Smooth muscle cell (in vitro differentiated cells): ENCODE measurements at regions not wholly inside any gene's neighbourhood (a gene's known extent, or its start where the extent isn't known, plus 50 kb on each side); places are given as distances from the start of the nearest gene placed in this dataset.

Source experiments
- DNase-seq: peaks from one replicate; lab custom pipeline; 2025; ENCODE audit not compliant: unreplicated experiment; lab: John Stamatoyannopoulos, UW
- H2AFZ ChIP-seq: fragments of 200-600 bp; sonication (generic); 2 replicates; pipeline ENCODE4 v1.6.0; 2016; ENCODE audit warnings: antibody characterized with exemption, low read depth, mild to moderate bottlenecking
- H3F3A ChIP-seq: fragments of 200-600 bp; sonication (generic); 2 replicates; pipeline ENCODE4 v1.6.0; 2017; ENCODE audit warnings: antibody characterized with exemption, low read depth
- H3K27ac ChIP-seq: fragments of 200-600 bp; sonication (generic); 2 replicates; pipeline ENCODE4 v1.5.1; 2016; ENCODE audit warnings: low read depth, mild to moderate bottlenecking
- H3K27me3 ChIP-seq: fragments of 200-600 bp; sonication (generic); 2 replicates; pipeline ENCODE4 v1.6.1; 2016; ENCODE audit warnings: low read depth, mild to moderate bottlenecking
- H3K36me3 ChIP-seq: fragments of 200-600 bp; sonication (generic); 2 replicates; pipeline ENCODE4 v1.5.1; 2016; ENCODE audit warnings: low read depth
- H3K4me1 ChIP-seq: fragments of 200-600 bp; sonication (generic); 2 replicates; pipeline ENCODE4 v1.5.1; 2016; ENCODE audit warnings: low read depth
- H3K4me2 ChIP-seq: fragments of 200-600 bp; sonication (generic); 2 replicates; pipeline ENCODE4 v1.6.0; 2016; ENCODE audit warnings: mild to moderate bottlenecking
- H3K4me3 ChIP-seq: fragments of 200-600 bp; sonication (generic); 2 replicates; pipeline ENCODE4 v1.5.1; 2016; ENCODE audit warnings: mild to moderate bottlenecking
- H3K79me2 ChIP-seq: fragments of 200-600 bp; sonication (generic); 2 replicates; pipeline ENCODE4 v1.6.0; 2016; ENCODE audit warnings: low read depth, mild to moderate bottlenecking
- H3K9ac ChIP-seq: fragments of 200-600 bp; sonication (generic); 2 replicates; pipeline ENCODE4 v1.6.0; 2016; ENCODE audit warnings: low read depth
- H3K9me3 ChIP-seq: fragments of 200-600 bp; sonication (generic); replicated peaks from 2 replicates; pipeline ENCODE4 v1.5.1; 2016; ENCODE audit warnings: low read depth
- H4K20me1 ChIP-seq: fragments of 200-600 bp; sonication (generic); 2 replicates; pipeline ENCODE4 v1.6.0; 2016; ENCODE audit warnings: low read depth
- WGBS: methylation state at CpG from one replicate; pipeline ENCODE4 v1.1.7; 2016; ENCODE audit warnings: low lambda C conversion rate; 5-methylcytosine and 5-hydroxymethylcytosine counted together
- TF ChIP-seq, protein P1 (sequence below): fragments of 200-600 bp; sonication (generic); IDR thresholded peaks from 2 replicates; pipeline ENCODE4 v1.5.1; 2017; ENCODE audit warnings: borderline replicate concordance, mild to moderate bottlenecking, antibody characterized with exemption; ENCODE audit not compliant: insufficient read depth, poor library complexity, severe bottlenecking

DNA sequence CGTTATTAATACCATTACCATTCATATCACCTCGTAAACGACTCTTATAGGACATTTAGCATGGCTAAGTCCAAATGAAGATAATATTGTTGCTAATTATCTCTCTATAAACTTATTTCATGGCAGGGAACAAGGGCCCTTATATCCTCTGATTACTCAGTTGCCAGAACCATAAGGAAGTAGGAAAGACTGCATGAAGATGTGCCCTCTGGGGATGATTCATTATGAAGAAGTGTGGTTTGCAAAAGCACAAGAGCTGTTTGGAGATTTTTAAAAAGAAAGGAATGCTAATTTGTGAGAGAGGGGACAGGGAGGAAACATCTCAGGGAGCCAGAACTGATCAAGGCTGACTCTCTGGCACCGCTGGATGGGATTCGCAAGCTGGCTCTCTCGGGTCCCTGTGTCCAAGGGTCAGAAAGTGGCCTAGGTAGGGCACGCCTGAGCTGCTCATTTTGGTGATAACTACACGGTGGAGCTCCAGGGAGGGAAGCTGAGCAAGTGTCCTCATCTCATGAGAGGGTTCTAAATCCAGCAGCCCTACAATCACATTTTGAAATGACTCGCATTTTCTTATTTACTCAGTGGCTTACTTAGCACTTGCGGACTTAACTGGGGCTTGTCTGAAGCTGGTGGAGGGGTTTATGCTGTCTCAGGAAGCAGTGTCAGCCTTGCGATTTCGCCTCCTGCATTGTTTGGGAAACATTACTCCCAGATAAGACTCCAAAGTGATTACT, 136.8 kb downstream of the C5orf15 start:
- Histone ChIP-seq H2AFZ (no peak overlapping the region), H3K4me1 (no peaks in the 10 kb centered on the region), H3F3A (peaks cover 7% of the 10 kb centered on the region), H3K27me3 (peaks cover 7% of the 10 kb centered on the region), H3K4me2 (peak overlapping the region; percentile 60), H4K20me1 (no peaks in the 10 kb centered on the region), H3K9ac (no peak overlapping the region), H3K36me3 (no peaks in the 10 kb centered on the region), H3K4me3 (no peak overlapping the region), H3K27ac (peak overlapping the region; percentile 44), H3K79me2 (no peaks in the 10 kb centered on the region), H3K9me3 (no peaks in the 10 kb centered on the region)
- no peak for DNase-seq
- WGBS, result 45% methylated on average over 12 of the region's 12 CpGs
- TF ChIP-seq, protein P1, sequence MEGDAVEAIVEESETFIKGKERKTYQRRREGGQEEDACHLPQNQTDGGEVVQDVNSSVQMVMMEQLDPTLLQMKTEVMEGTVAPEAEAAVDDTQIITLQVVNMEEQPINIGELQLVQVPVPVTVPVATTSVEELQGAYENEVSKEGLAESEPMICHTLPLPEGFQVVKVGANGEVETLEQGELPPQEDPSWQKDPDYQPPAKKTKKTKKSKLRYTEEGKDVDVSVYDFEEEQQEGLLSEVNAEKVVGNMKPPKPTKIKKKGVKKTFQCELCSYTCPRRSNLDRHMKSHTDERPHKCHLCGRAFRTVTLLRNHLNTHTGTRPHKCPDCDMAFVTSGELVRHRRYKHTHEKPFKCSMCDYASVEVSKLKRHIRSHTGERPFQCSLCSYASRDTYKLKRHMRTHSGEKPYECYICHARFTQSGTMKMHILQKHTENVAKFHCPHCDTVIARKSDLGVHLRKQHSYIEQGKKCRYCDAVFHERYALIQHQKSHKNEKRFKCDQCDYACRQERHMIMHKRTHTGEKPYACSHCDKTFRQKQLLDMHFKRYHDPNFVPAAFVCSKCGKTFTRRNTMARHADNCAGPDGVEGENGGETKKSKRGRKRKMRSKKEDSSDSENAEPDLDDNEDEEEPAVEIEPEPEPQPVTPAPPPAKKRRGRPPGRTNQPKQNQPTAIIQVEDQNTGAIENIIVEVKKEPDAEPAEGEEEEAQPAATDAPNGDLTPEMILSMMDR, result no peak

- Histone ChIP-seq H3K36me3 (no peaks in the 10 kb centered on the region), H3K4me3 (no peak overlapping the region), H3K27me3 (peaks cover 7% of the 10 kb centered on the region), H3K9me3 (no peaks in the 10 kb centered on the region), H3K27ac (no peak overlapping the region), H3K4me1 (no peaks in the 10 kb centered on the region), H2AFZ (no peak overlapping the region), H3F3A (peaks cover 7% of the 10 kb centered on the region), H3K9ac (no peak overlapping the region), H3K4me2 (no peak overlapping the region), H3K79me2 (no peaks in the 10 kb centered on the region), H4K20me1 (no peaks in the 10 kb centered on the region)
- 95% methylated on average over 3 of the region's 3 CpGs for WGBS
- DNase-seq, result no peak
- TF ChIP-seq, protein P1, result no peak
Measured at GRCh38 chr5:133830911-133831310, 137.5 kb downstream of the C5orf15 start.

DNA sequence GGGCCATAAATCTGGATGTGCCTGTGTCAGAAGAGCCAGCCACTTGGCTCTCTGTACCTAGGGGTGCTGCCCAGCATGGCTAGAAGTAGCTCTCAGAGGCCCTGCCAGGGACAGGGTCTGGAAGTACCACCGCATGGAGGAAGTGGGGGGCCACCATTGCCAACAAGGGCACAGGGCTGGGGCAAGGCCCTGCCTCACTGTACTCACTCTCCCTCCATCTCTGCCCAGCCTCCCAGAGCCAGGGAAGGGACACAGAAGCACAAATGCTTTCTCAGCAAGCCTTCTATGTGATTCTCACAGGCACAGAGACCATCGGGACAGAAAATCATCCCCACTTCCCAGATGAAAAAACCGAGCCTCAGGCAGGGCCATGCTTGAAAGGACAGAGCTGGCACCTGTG, 138.1 kb downstream of the C5orf15 start:
- no peak overlapping the region for H3K4me2 ChIP-seq
- H3K27me3 ChIP-seq, result peaks cover 7% of the 10 kb centered on the region
- no peaks in the 10 kb centered on the region for H3K36me3 ChIP-seq
- H4K20me1 ChIP-seq, result no peaks in the 10 kb centered on the region
- no peak overlapping the region for H3K9ac ChIP-seq
- no peak overlapping the region for H3K4me3 ChIP-seq
- no peak overlapping the region for H2AFZ ChIP-seq
- no peaks in the 10 kb centered on the region for H3K9me3 ChIP-seq
- WGBS, result 88% methylated on average over 3 of the region's 3 CpGs
- no peak overlapping the region for H3K27ac ChIP-seq
- peaks cover 7% of the 10 kb centered on the region for H3F3A ChIP-seq
- no peak for DNase-seq
- H3K79me2 ChIP-seq, result no peaks in the 10 kb centered on the region
- TF ChIP-seq, protein P1, result no peak
- H3K4me1 ChIP-seq, result no peaks in the 10 kb centered on the region

DNA sequence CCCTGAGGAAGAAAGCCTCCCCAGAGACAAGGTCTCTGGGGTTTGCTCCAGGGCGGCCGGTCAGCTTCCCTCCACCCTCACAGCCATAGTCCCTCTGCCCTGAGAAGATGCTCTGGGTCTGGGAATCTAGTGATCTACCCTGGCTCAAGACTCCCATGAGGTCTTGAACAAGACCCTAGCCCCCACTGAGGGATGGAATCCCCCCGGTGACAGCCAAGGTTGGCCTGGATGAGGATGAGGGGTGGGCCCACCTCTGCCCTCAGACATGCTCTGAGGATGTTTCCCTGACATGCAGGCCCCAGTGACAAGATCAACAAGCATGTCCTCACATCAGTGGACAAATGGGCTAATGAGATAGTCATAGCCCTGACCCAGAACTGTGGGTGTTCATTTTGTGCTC, 138.6 kb downstream of the C5orf15 start:
- H3K79me2 ChIP-seq, result no peaks in the 10 kb centered on the region
- no peak overlapping the region for H2AFZ ChIP-seq
- 94% methylated on average over 3 of the region's 3 CpGs for WGBS
- no peaks in the 10 kb centered on the region for H3K36me3 ChIP-seq
- H3K4me2 ChIP-seq, result no peak overlapping the region
- peaks cover 7% of the 10 kb centered on the region for H3K27me3 ChIP-seq
- no peak for DNase-seq
- no peak overlapping the region for H3K27ac ChIP-seq
- no peaks in the 10 kb centered on the region for H3K4me1 ChIP-seq
- no peaks in the 10 kb centered on the region for H3K9me3 ChIP-seq
- H3K4me3 ChIP-seq, result no peak overlapping the region
- no peaks in the 10 kb centered on the region for H4K20me1 ChIP-seq
- TF ChIP-seq, protein P1, result no peak
- no peak overlapping the region for H3K9ac ChIP-seq
- peaks cover 7% of the 10 kb centered on the region for H3F3A ChIP-seq
